GM13977 (cell line): ENCODE measurements at regions not wholly inside any gene's neighbourhood (a gene's known extent, or its start where the extent isn't known, plus 50 kb on each side); places are given as distances from the start of the nearest gene placed in this dataset.

ENCODE experiments used
- DNase-seq: peaks from one replicate; pipeline ENCODE4 v3.0.0; 2012; ENCODE audit warnings: low spot score
- in situ Hi-C: fragments of 300-500 bp; cut with MboI; formaldehyde crosslinking; loops from one replicate; pipeline ENCODE4 v1.12.0; 2022; ENCODE audit warnings: low sequenced_read_pairs, low pct_unique_long_range_greater_than_20kb, mixed read lengths, inconsistent platforms; ENCODE audit not compliant: unreplicated experiment
- TF ChIP-seq, protein P1 (sequence below): IDR thresholded peaks from 2 replicates; pipeline ENCODE4 v1.5.1; 2012; ENCODE audit warnings: mild to moderate bottlenecking, control low read depth; ENCODE audit not compliant: insufficient read depth; ENCODE audit errors: extremely low read depth, missing control alignments

DNA sequence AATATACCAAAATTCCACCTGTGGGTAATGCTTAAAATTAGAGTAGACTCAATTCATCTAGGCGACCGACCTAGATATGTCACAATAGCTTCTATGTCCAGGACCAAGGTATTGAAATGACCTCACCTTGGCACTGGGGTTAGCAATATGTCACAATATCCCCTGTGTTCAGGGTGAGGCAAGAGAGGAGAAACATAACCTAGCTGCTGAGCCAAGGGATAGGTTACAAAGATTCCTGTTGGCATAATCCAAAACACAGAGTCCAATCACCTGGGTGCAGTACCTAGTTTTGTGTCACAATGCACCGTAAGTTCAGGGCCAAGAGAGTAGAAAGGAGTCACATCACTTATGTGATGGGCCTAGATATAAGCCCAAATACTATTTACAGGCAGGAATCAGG lies 957.5 kb upstream of the TSPY4 start:
- DNase-seq = no peak
- TF ChIP-seq, protein P1, sequence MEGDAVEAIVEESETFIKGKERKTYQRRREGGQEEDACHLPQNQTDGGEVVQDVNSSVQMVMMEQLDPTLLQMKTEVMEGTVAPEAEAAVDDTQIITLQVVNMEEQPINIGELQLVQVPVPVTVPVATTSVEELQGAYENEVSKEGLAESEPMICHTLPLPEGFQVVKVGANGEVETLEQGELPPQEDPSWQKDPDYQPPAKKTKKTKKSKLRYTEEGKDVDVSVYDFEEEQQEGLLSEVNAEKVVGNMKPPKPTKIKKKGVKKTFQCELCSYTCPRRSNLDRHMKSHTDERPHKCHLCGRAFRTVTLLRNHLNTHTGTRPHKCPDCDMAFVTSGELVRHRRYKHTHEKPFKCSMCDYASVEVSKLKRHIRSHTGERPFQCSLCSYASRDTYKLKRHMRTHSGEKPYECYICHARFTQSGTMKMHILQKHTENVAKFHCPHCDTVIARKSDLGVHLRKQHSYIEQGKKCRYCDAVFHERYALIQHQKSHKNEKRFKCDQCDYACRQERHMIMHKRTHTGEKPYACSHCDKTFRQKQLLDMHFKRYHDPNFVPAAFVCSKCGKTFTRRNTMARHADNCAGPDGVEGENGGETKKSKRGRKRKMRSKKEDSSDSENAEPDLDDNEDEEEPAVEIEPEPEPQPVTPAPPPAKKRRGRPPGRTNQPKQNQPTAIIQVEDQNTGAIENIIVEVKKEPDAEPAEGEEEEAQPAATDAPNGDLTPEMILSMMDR = no peak
- in situ Hi-C loops = no loop called here

DNA sequence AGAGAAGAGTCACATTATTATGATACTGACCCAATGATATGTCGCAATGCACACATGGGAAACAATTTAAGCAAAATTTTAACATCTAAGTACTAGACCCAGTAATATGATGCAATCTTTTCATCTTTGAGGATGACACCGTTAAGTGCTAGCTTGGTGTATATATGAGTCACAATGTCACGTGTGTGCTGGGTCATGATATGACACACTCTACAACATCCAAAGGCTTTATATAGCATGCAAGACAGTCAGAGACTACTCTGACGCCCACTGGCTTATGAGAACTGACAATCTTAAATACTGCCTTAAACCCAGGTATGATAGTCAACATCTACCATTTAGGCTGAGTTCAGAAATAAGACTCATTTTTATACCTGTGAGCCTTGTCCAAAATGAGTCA lies 955.8 kb upstream of the TSPY4 start:
- in situ Hi-C loops = no loop called here
- TF ChIP-seq, protein P1 = no peak
- DNase-seq = no peak

- in situ Hi-C loops = no loop called here
- DNase-seq = no peak
- TF ChIP-seq, protein P1 = no peak
Observed at GRCh38 chrY:8386053-8386452, 951.2 kb upstream of the TSPY4 start.

- TF ChIP-seq, protein P1 = no peak
Observed at GRCh38 chrY:8388512-8388911, 948.8 kb upstream of the TSPY4 start.

GRCh38 chrY:8390310-8390709 lies 947.0 kb upstream of the TSPY4 start:
- in situ Hi-C loops = no loop called here
- TF ChIP-seq, protein P1 = no peak

More at GRCh38 chrY:8388512-8388911, 948.8 kb upstream of the TSPY4 start:
- in situ Hi-C loops = no loop called here
- DNase-seq = no peak

GRCh38 chrY:8393246-8393645 lies 944.0 kb upstream of the TSPY4 start:
- in situ Hi-C loops = no loop called here

More at GRCh38 chrY:8390310-8390709, 947.0 kb upstream of the TSPY4 start:
- no peak for DNase-seq

More at GRCh38 chrY:8393246-8393645, 944.0 kb upstream of the TSPY4 start:
- TF ChIP-seq, protein P1 = no peak
- DNase-seq = no peak
